GM23338 (cell line): ENCODE measurements at regions not wholly inside any gene's neighbourhood (a gene's known extent, or its start where the extent isn't known, plus 50 kb on each side); places are given as distances from the start of the nearest gene placed in this dataset.

Source experiments
- ATAC-seq: fragments of 200-7000 bp; cut with Tn5 transposase; 3 replicates; pipeline ENCODE4 v1.9.1; 2020
- DNase-seq: peaks from one replicate; pipeline ENCODE4 v3.0.0-alpha.2; 2015; ENCODE audit warnings: low spot score
- H2AFZ ChIP-seq: fragments of 200-600 bp; sonication (generic); 2 replicates; pipeline ENCODE4 v1.8.0; 2016; ENCODE audit warnings: antibody characterized with exemption, mild to moderate bottlenecking, moderate library complexity
- H3F3A ChIP-seq: fragments of 200-600 bp; sonication (generic); replicated peaks from 2 replicates; pipeline ENCODE4 v1.8.0; 2017; ENCODE audit warnings: antibody characterized with exemption, mixed run types, low read depth
- H3K27ac ChIP-seq: fragments of 200-600 bp; sonication (generic); 2 replicates; pipeline ENCODE4 v1.6.1; 2016; ENCODE audit warnings: low read depth
- H3K27me3 ChIP-seq: fragments of 200-600 bp; sonication (generic); 2 replicates; pipeline ENCODE4 v1.8.0; 2016; ENCODE audit warnings: mild to moderate bottlenecking, mixed run types, moderate library complexity; ENCODE audit not compliant: insufficient read depth
- H3K36me3 ChIP-seq: fragments of 200-600 bp; sonication (generic); 2 replicates; pipeline ENCODE4 v1.8.0; 2016; ENCODE audit warnings: mild to moderate bottlenecking; ENCODE audit not compliant: insufficient read depth
- H3K4me1 ChIP-seq: fragments of 200-600 bp; sonication (generic); 2 replicates; pipeline ENCODE4 v1.8.0; 2016; ENCODE audit warnings: mild to moderate bottlenecking, moderate library complexity; ENCODE audit not compliant: insufficient read depth
- H3K4me2 ChIP-seq: fragments of 200-600 bp; sonication (generic); 2 replicates; pipeline ENCODE4 v1.7.1; 2017; ENCODE audit warnings: mixed run types
- H3K4me3 ChIP-seq: fragments of 200-600 bp; sonication (generic); 2 replicates; pipeline ENCODE4 v1.6.1; 2016; ENCODE audit warnings: mixed run types
- H3K79me2 ChIP-seq: fragments of 200-600 bp; sonication (generic); replicated peaks from 2 replicates; pipeline ENCODE4 v1.8.0; 2017; ENCODE audit warnings: mild to moderate bottlenecking; ENCODE audit not compliant: insufficient read depth
- H3K9me2 ChIP-seq: fragments of 200-600 bp; sonication (generic); 2 replicates; pipeline ENCODE4 v1.8.0; 2017; ENCODE audit not compliant: insufficient read depth
- H4K20me1 ChIP-seq: fragments of 200-600 bp; sonication (generic); replicated peaks from 2 replicates; pipeline ENCODE4 v1.8.0; 2017; ENCODE audit warnings: mild to moderate bottlenecking; ENCODE audit not compliant: insufficient read depth
- H3K27ac Mint-ChIP-seq: 2 replicates; pipeline ENCODE4 v1.8.0; 2020; ENCODE audit warnings: inconsistent platforms, mild to moderate bottlenecking, moderate library complexity, mixed read lengths
- H3K27me3 Mint-ChIP-seq: 3 replicates; pipeline ENCODE4 v1.8.0; 2022; ENCODE audit warnings: low read depth, mild to moderate bottlenecking, moderate library complexity, mixed read lengths, inconsistent platforms; ENCODE audit not compliant: insufficient read depth, poor library complexity
- H3K36me3 Mint-ChIP-seq: 3 replicates; pipeline ENCODE4 v1.8.0; 2021; ENCODE audit warnings: low read depth, mild to moderate bottlenecking, inconsistent platforms, moderate library complexity, mixed read lengths
- H3K4me1 Mint-ChIP-seq: 3 replicates; pipeline ENCODE4 v1.8.0; 2020; ENCODE audit warnings: mild to moderate bottlenecking, inconsistent platforms, mixed read lengths
- H3K4me3 Mint-ChIP-seq: 3 replicates; pipeline ENCODE4 v1.8.0; 2021; ENCODE audit warnings: moderate library complexity, mild to moderate bottlenecking, inconsistent platforms, mixed read lengths
- H3K9me3 Mint-ChIP-seq: 3 replicates; pipeline ENCODE4 v1.8.0; 2020; ENCODE audit warnings: moderate library complexity, mild to moderate bottlenecking, inconsistent platforms, mixed read lengths
- CREB1 ChIP-seq: fragments of 250-450 bp; sonication (Bioruptor Pico); IDR thresholded peaks from 2 replicates; pipeline ENCODE4 v1.5.0; 2020; ENCODE audit warnings: low read depth, mild to moderate bottlenecking, moderate library complexity
- CTCF ChIP-seq, 2 experiments: fragments of 200-600 bp in 1 of 2; sonication (generic) in 1 of 2; conservative IDR thresholded peaks; 2 replicates each; pipeline versions ENCODE4 v1.5.1 to v1.6.1; 2016 to 2017; ENCODE audit warnings: antibody characterized with exemption in 2 of 2, low read depth in 2 of 2, mild to moderate bottlenecking in 2 of 2, moderate library complexity in 1 of 2
- ETS1 ChIP-seq: IDR thresholded peaks from 2 replicates; pipeline ENCODE4 v1.6.1; 2016; ENCODE audit warnings: antibody characterized with exemption
- EZH2 ChIP-seq: fragments of 200-600 bp; sonication (generic); IDR thresholded peaks from one replicate; pipeline ENCODE4 v1.8.0; 2017; ENCODE audit warnings: antibody characterized with exemption, mild to moderate bottlenecking, low read depth; ENCODE audit not compliant: unreplicated experiment
- EZH2phosphoT487 ChIP-seq: fragments of 200-600 bp; sonication (generic); IDR thresholded peaks from one replicate; pipeline ENCODE4 v1.8.1; 2018; ENCODE audit warnings: antibody characterized with exemption; ENCODE audit not compliant: unreplicated experiment
- JUNB ChIP-seq: IDR thresholded peaks from one replicate; pipeline ENCODE4 v1.6.1; 2016; ENCODE audit warnings: antibody characterized with exemption; ENCODE audit not compliant: unreplicated experiment
- NANOG ChIP-seq: IDR thresholded peaks from 2 replicates; pipeline ENCODE4 v1.6.1; 2016; ENCODE audit warnings: antibody characterized with exemption, borderline replicate concordance
- POLR2AphosphoS5 ChIP-seq: IDR thresholded peaks from 2 replicates; pipeline ENCODE4 v1.6.1; 2016; ENCODE audit warnings: antibody characterized with exemption, low read depth
- REST ChIP-seq: IDR thresholded peaks from one replicate; pipeline ENCODE4 v1.6.1; 2018; ENCODE audit warnings: antibody characterized with exemption; ENCODE audit not compliant: unreplicated experiment
- STAT1 ChIP-seq: IDR thresholded peaks from one replicate; pipeline ENCODE4 v1.6.1; 2016; ENCODE audit warnings: antibody characterized with exemption; ENCODE audit not compliant: unreplicated experiment
- ZNF114 ChIP-seq: fragments of 250-450 bp; sonication (Bioruptor Pico); IDR thresholded peaks from 2 replicates; pipeline ENCODE4 v1.5.0; 2020; ENCODE audit warnings: mild to moderate bottlenecking, moderate library complexity
- ZNF331 ChIP-seq: fragments of 250-450 bp; sonication (Bioruptor Pico); IDR thresholded peaks from 2 replicates; pipeline ENCODE4 v1.5.0; 2020; ENCODE audit warnings: low read depth, mild to moderate bottlenecking, moderate library complexity

GRCh38 chr14:31993521-31993951 lies 83.6 kb upstream of the ARHGAP5 start:
- H2AFZ ChIP-seq = no peak overlapping the region
- H3F3A ChIP-seq = no peaks in the 10 kb centered on the region
- no peaks in the 10 kb centered on the region for H3K9me2 ChIP-seq
- no peak for TF ChIP-seq EZH2
- TF ChIP-seq CREB1 (CRISPR knock-in tag) = no peak
- TF ChIP-seq CTCF (conservative IDR thresholded peaks at IDR 0.05; ENCODE audit: low read depth in 2 of 2) = no peak
- no peak for TF ChIP-seq JUNB
- no peak for TF ChIP-seq STAT1
- no peak for TF ChIP-seq ZNF331
- no peak for TF ChIP-seq REST
- TF ChIP-seq NANOG = no peak
- TF ChIP-seq ZNF114 (CRISPR knock-in tag) = no peak
- TF ChIP-seq EZH2phosphoT487 = no peak
- TF ChIP-seq POLR2AphosphoS5 = no peak
- Mint-ChIP-seq H3K4me1 (peaks cover 13% of the 10 kb centered on the region), H3K27ac (no peak overlapping the region), H3K27me3 (peaks cover 2% of the 10 kb centered on the region), H3K36me3 (no peaks in the 10 kb centered on the region), H3K9me3 (no peaks in the 10 kb centered on the region), H3K4me3 (no peak overlapping the region)
- H3K4me1 ChIP-seq = peaks cover 15% of the 10 kb centered on the region; the same call in 1 of the 2 replicates
- no peak overlapping the region for H3K27ac ChIP-seq
- no peaks in the 10 kb centered on the region for H3K36me3 ChIP-seq
- H4K20me1 ChIP-seq = no peaks in the 10 kb centered on the region
- DNase-seq (no peak), ATAC-seq (no peak)
- H3K4me3 ChIP-seq = no peak overlapping the region
- no peaks in the 10 kb centered on the region for H3K79me2 ChIP-seq
- H3K27me3 ChIP-seq = no peaks in the 10 kb centered on the region
- H3K4me2 ChIP-seq = no peak overlapping the region

- no peak for DNase-seq
- H3K27me3 Mint-ChIP-seq = peaks cover 2% of the 10 kb centered on the region
- Histone ChIP-seq H3K79me2 (no peaks in the 10 kb centered on the region), H3K36me3 (no peaks in the 10 kb centered on the region), H3K4me3 (no peak overlapping the region), H3K27ac (no peak overlapping the region), H2AFZ (peak overlapping the region; percentile 47; the same call in 1 of the 2 replicates), H3K27me3 (no peaks in the 10 kb centered on the region), H3F3A (no peaks in the 10 kb centered on the region), H3K4me1 (peaks cover 15% of the 10 kb centered on the region; the same call in 1 of the 2 replicates), H3K4me2 (no peak overlapping the region), H4K20me1 (no peaks in the 10 kb centered on the region), H3K9me2 (no peaks in the 10 kb centered on the region)
- H3K4me3 Mint-ChIP-seq = no peak overlapping the region
- H3K4me1 Mint-ChIP-seq = peaks cover 13% of the 10 kb centered on the region
- no peaks in the 10 kb centered on the region for H3K36me3 Mint-ChIP-seq
- H3K9me3 Mint-ChIP-seq = no peaks in the 10 kb centered on the region
- ATAC-seq = no peak
- no peak overlapping the region for H3K27ac Mint-ChIP-seq
- TF ChIP-seq JUNB = no peak
- no peak for TF ChIP-seq ETS1
- no peak for TF ChIP-seq ZNF331
These were observed 82.6 kb upstream of the ARHGAP5 start for GRCh38 chr14:31994391-31995033.
